GM19452 (cell line): ENCODE measurements at regions not wholly inside any gene's neighbourhood (a gene's known extent, or its start where the extent isn't known, plus 50 kb on each side); places are given as distances from the start of the nearest gene placed in this dataset.

Experiments
- ATAC-seq: cut with Tn5 transposase; IDR thresholded peaks from one replicate; pipeline ENCODE4 v1.9.1; 2021; ENCODE audit not compliant: unreplicated experiment

- ATAC-seq: no peak
Observed at GRCh38 chr12:115473257-115473956, 789.4 kb upstream of the TBX3 start.

DNA sequence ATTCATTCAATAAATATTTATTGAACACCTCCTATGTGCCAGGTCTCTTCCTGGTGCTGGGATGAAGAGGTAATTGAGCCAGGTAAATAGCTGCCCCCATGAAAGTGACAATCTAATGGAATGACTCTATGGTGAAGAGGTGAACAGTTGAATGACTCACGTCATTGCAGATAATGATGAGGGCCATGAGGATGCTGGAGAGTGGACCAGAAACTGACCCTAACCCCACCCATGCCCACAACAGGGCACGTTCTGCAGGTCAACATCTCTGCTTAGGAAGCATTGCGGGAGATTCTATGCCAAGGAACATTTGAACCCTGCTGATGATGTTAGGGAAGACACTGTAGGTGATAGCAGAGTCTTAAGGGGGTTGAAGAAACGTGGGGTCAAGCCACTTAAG lies 788.9 kb upstream of the TBX3 start:
- ATAC-seq: no peak

DNA sequence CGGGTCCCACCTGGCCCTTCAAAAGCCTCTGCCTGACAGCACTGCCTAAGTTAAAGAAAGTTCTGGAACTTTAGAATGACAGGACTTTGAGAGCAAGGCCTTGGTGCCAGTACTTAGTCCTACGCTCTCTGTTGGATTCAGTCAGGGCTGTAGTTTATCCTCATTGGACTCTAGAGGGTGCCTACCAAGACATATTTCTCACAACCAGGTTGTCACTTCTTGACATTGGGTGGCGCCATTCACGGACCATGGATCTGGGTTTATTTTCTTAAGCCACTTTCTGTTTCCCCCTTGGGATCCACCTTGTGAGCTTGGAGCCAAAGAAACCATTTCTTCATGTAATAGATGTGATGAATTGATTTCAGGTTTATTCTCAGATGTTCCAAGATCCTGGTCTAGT lies 787.0 kb upstream of the TBX3 start:
- no peak for ATAC-seq

DNA sequence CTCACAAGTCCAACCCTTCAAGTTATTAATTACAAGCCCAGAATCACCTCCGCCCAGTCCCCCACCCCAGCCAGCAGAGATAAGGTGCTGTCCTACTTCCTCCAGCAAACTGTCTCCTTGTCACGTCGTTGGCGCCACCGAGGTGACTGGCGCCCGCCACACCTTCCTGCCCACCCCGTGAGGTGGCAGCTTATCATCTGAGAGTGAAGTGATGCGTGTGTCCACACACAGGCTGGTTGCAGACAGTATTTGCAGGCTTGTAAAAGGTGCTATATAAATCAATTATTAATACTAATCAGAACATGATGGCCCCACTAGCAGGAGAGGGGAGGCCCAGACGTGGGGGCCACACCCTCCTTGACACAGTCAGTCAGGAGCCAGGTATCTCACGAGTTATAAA lies 786.6 kb upstream of the TBX3 start:
- no peak for ATAC-seq

- no peak for ATAC-seq
Observed at GRCh38 chr12:115468087-115468510, 784.1 kb upstream of the TBX3 start.

DNA sequence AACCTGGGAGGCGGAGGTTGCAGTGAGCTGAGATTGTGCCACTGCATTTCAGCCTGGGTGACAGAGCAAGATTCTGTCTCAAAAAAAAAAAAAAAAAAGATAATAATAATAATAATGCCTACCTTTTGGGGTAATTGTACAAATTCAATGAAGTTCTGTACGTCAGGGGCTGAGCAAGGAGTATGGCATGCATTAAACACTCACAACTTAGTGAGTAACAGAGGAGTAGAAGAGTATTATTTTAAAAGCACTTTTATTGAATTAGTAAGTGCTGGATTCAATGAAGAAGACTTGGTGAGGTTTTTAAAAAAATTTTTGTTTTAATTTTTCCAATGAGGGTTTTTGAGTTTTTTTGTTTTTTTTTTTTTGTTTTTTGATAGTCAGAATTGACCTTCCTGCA lies 783.6 kb upstream of the TBX3 start:
- no peak for ATAC-seq

GRCh38 chr12:115466076-115466475 lies 782.1 kb upstream of the TBX3 start:
- ATAC-seq: no peak

- ATAC-seq: no peak
Observed at GRCh38 chr12:115464661-115465060, 780.7 kb upstream of the TBX3 start.

DNA sequence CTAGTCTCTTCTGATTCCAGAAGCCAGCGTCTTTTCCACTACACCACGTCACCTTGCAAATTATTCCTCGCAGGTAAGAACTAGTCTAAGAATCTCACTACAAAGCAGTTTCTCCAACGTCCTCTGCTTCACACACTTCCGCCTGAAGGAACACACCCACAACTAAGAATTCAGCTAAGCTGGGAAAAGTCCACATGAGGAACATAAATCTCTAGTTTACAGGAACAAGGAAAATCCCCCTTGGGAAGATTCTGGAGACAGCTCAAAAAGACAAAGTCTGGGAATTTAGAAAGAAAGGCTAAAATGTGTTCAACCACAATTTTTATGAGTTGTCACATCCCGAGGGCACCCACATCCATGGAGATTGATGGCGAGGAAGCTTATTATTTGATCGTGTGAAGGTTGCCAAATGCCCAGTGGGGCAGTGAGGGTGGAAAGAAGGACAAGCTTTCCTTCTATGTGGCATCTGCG lies 780.2 kb upstream of the TBX3 start:
- ATAC-seq: no peak

DNA sequence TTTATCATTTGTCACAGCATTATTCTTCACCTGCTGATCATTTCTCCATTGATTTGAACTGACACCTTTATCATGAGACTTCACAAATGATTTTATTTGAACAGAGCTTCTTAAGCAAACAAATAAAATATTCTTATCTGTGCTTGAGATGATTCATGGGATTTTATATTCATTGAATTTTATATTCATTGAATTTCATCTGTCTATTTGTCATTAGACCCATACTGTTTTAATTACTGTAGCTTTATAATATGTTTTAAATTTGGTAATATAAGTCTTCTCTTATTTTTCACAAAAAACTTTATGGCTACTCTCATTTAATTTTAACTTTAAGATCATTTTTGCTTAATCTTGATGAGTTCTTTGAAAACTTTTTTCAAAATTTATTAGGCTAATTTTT lies 777.4 kb upstream of the TBX3 start:
- no peak for ATAC-seq

DNA sequence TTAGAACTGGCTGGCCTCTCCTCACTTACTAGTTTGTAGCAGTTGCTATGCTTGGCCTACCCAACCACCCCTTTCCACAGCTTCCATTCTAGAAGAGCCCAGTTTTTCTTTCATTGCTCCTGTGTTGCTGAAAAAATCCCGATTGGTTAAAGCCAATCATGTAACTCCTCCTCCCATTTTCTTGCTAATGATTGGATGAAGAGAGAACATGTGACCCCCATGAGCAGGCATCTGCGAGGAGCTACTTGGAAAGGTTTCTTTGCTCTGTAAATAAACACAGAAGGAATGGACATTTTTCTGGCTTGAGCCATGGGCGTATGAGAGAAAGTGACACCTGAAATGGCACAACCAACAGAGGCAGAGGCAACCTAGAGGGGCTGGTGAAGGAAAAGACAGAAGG lies 773.8 kb upstream of the TBX3 start:
- no peak for ATAC-seq

GRCh38 chr12:115456946-115457689 lies 773.1 kb upstream of the TBX3 start:
- no peak for ATAC-seq

DNA sequence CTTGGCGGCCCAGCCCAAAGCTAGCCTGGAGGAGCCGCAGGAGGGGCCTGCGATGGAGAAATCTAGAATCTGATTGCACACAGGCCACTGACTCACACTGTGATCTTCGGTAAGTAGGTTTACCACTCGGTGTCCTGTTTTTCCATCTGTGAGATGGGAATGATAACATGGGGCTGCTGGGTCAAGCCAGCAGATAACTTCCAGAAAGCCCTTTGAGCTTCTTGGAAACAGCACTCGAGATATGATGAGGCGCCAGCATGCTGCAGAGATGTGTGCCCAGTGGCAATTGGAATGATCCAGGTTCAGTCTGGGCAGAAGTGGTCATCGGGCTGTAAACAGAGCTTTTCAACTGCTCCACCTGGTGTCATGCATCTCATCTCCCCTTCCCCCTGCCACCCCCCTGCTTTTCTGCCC lies 771.3 kb upstream of the TBX3 start:
- ATAC-seq: no peak

DNA sequence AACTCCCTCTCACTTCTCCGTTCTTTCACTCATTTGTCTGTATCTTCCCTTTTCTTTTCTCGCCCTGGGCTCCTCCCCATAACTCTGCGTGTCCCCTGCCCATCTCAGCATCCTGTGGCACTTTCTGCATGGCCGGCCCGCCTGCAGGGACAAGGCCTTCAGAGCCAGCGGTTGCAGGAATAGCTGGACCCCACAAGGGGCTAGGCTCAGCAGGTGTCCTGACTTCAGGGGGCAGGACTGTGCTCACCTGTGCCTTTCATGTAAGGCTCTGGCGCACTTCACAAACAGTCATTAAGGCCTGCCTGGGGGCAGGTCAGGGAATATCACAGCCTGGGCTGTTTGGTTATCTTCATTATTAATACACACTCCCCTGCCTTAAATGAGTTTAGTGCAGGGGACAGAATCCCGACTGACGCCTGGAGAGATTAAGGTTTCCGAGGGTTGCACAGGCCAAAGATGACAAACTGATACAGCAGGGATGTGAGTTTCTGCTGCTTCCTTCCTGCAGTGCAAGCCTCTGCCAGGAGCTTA lies 768.8 kb upstream of the TBX3 start:
- ATAC-seq: no peak

DNA sequence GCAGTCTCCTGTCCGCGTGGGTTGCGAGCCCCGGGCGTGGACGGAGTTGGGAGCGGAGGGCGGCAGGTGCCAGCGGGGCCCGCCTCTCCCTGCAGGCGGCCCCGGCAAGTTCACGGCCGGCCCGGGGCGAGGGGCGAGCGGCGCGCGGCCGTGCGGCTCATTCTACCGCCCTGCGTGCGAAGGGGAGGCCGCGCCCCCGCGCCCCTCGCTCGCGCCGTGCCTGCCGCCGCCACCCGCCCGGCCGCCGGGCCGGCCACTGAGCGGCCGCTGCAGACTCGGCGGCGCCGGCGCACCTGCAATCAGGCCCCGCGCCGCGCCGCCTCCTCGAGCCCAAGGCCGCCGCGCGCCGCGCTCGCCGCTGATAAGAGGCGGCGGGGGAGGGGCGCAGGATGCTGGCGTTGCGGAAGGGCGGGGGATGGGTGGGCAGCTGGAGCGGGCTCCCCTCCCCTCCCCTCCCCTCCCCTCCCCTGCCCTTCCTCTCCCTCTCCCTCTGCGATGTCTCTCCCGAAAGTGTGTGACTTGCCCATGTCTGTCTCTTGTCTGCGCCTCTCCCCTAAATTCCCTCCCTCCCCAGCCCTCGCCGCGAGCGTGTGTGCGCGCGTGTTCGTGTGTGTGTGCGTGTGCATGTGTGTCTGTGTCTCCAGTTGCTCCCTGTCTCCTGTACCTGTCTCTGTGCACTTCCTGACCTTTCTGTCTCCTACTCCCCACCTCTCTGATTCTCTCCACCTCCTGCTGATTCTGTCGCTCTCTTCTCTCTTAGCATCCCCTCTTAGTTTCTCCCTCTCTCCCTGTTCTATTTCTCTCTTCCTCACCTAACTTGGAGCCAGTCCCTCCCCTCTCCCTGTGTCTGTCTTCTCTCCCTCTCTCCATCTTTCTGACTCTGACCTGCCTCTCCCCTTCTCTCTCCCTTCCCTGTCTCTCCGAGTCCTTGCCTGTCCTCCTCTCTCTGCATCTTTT lies 768.1 kb upstream of the TBX3 start:
- ATAC-seq: no peak

- no peak for ATAC-seq
Observed at GRCh38 chr12:115451151-115451779, 767.3 kb upstream of the TBX3 start.

DNA sequence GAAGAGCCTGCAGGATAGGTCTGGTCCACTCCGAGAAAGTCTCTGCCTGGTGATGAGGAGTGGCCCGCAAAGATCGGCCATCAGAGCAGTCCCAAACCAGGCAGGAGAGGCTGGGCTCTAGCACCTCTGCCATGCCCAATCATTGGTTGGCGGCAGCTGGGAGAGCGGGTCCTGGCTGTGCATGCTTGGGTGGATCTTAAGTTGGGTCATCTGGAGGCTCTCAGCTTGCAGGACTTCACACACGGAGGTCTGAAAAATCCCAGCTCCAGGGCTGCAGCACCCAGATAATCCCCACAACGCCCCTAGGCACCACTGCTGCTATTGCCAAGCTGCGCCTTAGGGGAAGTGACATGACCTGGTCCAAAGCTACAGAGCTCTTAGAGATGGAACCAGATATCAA lies 766.7 kb upstream of the TBX3 start:
- ATAC-seq: no peak

- no peak for ATAC-seq
Observed at GRCh38 chr12:115450017-115450416, 766.0 kb upstream of the TBX3 start.

- ATAC-seq: no peak
Observed at GRCh38 chr12:115449526-115449925, 765.6 kb upstream of the TBX3 start.

GRCh38 chr12:115444346-115444745 lies 760.4 kb upstream of the TBX3 start:
- ATAC-seq: no peak
